Endothelial cell (in vitro differentiated cells): ENCODE measurements at regions not wholly inside any gene's neighbourhood (a gene's known extent, or its start where the extent isn't known, plus 50 kb on each side); places are given as distances from the start of the nearest gene placed in this dataset.

Experiments
- DNase-seq: peaks from one replicate; pipeline ENCODE4 v3.0.0; 2021; ENCODE audit warnings: low spot score
- H3K27ac Mint-ChIP-seq: one replicate; pipeline ENCODE4 v1.8.0; 2021; ENCODE audit warnings: mixed read lengths, inconsistent platforms; ENCODE audit not compliant: unreplicated experiment
- H3K27me3 Mint-ChIP-seq: one replicate; pipeline ENCODE4 v1.8.0; 2021; ENCODE audit warnings: mild to moderate bottlenecking, moderate library complexity, mixed read lengths, inconsistent platforms; ENCODE audit not compliant: unreplicated experiment
- H3K36me3 Mint-ChIP-seq: one replicate; pipeline ENCODE4 v1.8.0; 2021; ENCODE audit warnings: mild to moderate bottlenecking, low read depth, mixed read lengths, inconsistent platforms; ENCODE audit not compliant: unreplicated experiment
- H3K4me1 Mint-ChIP-seq: one replicate; pipeline ENCODE4 v1.8.0; 2021; ENCODE audit warnings: mild to moderate bottlenecking, mixed read lengths, inconsistent platforms; ENCODE audit not compliant: unreplicated experiment
- H3K4me3 Mint-ChIP-seq: one replicate; pipeline ENCODE4 v1.8.0; 2021; ENCODE audit warnings: mild to moderate bottlenecking, mixed read lengths, inconsistent platforms; ENCODE audit not compliant: unreplicated experiment
- H3K9me3 Mint-ChIP-seq: one replicate; pipeline ENCODE4 v1.8.0; 2021; ENCODE audit warnings: mixed read lengths, inconsistent platforms; ENCODE audit not compliant: unreplicated experiment
- CTCF ChIP-seq: fragments of 200-600 bp; sonication (generic); IDR thresholded peaks from one replicate; pipeline ENCODE4 v1.5.0; 2021; ENCODE audit warnings: antibody characterized with exemption; ENCODE audit not compliant: unreplicated experiment

DNA sequence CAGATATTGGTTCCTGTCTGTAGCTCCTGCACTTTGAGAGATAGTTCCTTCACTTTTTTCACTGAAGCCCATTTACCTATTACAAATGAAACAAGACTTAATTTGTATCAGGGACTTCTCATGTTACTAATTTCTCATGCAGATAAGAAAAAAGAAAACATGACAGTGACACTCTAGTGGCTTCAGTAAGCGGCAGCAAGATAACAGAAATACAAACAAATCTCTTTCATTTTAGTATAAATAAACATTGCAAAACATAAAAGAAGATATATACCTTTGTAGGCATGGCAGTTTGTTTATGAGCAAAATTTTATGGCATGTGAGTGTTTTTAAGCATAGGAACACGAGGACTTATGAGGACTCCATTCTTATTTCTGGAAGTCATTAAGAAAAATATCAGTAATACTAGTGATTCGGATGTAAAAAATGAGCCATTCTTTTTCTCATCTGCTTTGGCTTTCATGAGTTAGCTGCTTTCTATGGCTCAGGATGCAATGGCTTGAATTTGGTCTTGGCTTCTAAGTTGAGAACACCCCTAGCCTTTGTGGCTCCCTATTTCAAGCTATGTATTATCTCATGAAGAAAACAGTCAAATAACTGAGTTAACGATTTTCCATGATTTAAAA lies 310.1 kb upstream of the RGS6 start:
- Mint-ChIP-seq H3K4me3 (no peak overlapping the region), H3K9me3 (no peaks in the 10 kb centered on the region), H3K27me3 (peaks cover 4% of the 10 kb centered on the region), H3K36me3 (peaks cover 11% of the 10 kb centered on the region), H3K4me1 (peaks cover 18% of the 10 kb centered on the region), H3K27ac (no peak overlapping the region)
- no peak for DNase-seq
- TF ChIP-seq CTCF: no peak

- Mint-ChIP-seq H3K27ac (no peak overlapping the region), H3K27me3 (peaks cover 4% of the 10 kb centered on the region), H3K36me3 (peaks cover 11% of the 10 kb centered on the region), H3K4me1 (peaks cover 16% of the 10 kb centered on the region), H3K9me3 (no peaks in the 10 kb centered on the region), H3K4me3 (no peak overlapping the region)
- no peak for DNase-seq
- TF ChIP-seq CTCF: no peak
Observed at GRCh38 chr14:71623939-71624338, 308.3 kb upstream of the RGS6 start.

DNA sequence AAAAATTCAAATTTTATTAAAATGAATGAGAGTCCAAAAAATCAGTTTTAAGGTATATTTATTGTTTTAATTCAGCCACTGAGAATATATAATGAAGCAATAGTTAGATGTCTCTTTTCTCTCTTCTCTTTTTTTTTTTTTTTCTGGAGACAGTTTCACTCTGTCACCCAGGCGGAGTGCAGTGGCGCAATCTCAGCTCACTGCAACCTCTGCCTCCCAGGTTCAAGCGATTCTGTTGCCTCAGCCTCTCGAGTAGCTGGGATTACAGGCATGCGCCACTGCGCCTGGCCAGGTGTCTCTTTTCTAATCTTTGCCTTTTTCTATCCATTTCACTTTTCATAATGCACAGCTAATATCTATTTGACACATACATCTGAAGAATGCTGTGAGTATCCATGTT lies 307.1 kb upstream of the RGS6 start:
- DNase-seq: no peak
- H3K4me1 Mint-ChIP-seq: peaks cover 15% of the 10 kb centered on the region
- no peak overlapping the region for H3K27ac Mint-ChIP-seq
- peaks cover 10% of the 10 kb centered on the region for H3K36me3 Mint-ChIP-seq
- H3K4me3 Mint-ChIP-seq: no peak overlapping the region
- TF ChIP-seq CTCF: no peak
- no peaks in the 10 kb centered on the region for H3K9me3 Mint-ChIP-seq
- peaks cover 4% of the 10 kb centered on the region for H3K27me3 Mint-ChIP-seq

- no peak overlapping the region for H3K4me3 Mint-ChIP-seq
- H3K4me1 Mint-ChIP-seq: peaks cover 6% of the 10 kb centered on the region
- no peak for TF ChIP-seq CTCF
- no peaks in the 10 kb centered on the region for H3K9me3 Mint-ChIP-seq
- peaks cover 4% of the 10 kb centered on the region for H3K36me3 Mint-ChIP-seq
- DNase-seq: no peak
- no peak overlapping the region for H3K27ac Mint-ChIP-seq
- H3K27me3 Mint-ChIP-seq: peaks cover 3% of the 10 kb centered on the region
Observed at GRCh38 chr14:71625891-71626701, 306.1 kb upstream of the RGS6 start.

- TF ChIP-seq CTCF: no peak
- no peak overlapping the region for H3K27ac Mint-ChIP-seq
Observed at GRCh38 chr14:71628433-71628832, 303.8 kb upstream of the RGS6 start.

More at GRCh38 chr14:71628433-71628832, 303.8 kb upstream of the RGS6 start:
- no peaks in the 10 kb centered on the region for H3K4me1 Mint-ChIP-seq
- H3K36me3 Mint-ChIP-seq: peaks cover 9% of the 10 kb centered on the region
- DNase-seq: no peak
- H3K27me3 Mint-ChIP-seq: no peaks in the 10 kb centered on the region
- no peaks in the 10 kb centered on the region for H3K9me3 Mint-ChIP-seq
- H3K4me3 Mint-ChIP-seq: peak overlapping the region; percentile 33
